ENCODE measurements at regions not wholly inside any gene's neighbourhood (a gene's known extent, or its start where the extent isn't known, plus 50 kb on each side); places are given as distances from the start of the nearest gene placed in this dataset.

- peak; percentile 59 for DNase-seq (ENCODE audit: low read depth)
- no peak overlapping the region for H3K4me3 ChIP-seq (ENCODE audit: low read length)
- no peak for TF ChIP-seq CTCF (IDR thresholded peaks at IDR 0.05; ENCODE audit: insufficient read depth, low read depth, low read length, missing control alignments)
These were observed 74.1 kb downstream of the CRPPA start for GRCh38 chr7:16347066-16347826.

- TF ChIP-seq CTCF (IDR thresholded peaks at IDR 0.05; ENCODE audit: insufficient read depth, low read depth, low read length, missing control alignments): no peak
- peak; percentile 77 for DNase-seq (ENCODE audit: low read depth)
These were observed 75.1 kb downstream of the CRPPA start for GRCh38 chr7:16345979-16346958.

GRCh38 chr7:16344927-16345326 lies 76.4 kb downstream of the CRPPA start:
- no peak for DNase-seq (ENCODE audit: low read depth)

More at GRCh38 chr7:16345979-16346958, 75.1 kb downstream of the CRPPA start:
- H3K4me3 ChIP-seq (ENCODE audit: low read length): no peak overlapping the region

GRCh38 chr7:16343612-16344011 lies 77.7 kb downstream of the CRPPA start:
- no peak for TF ChIP-seq CTCF (IDR thresholded peaks at IDR 0.05; ENCODE audit: insufficient read depth, low read depth, low read length, missing control alignments)
- DNase-seq (ENCODE audit: low read depth): no peak
- H3K4me3 ChIP-seq (ENCODE audit: low read length): no peak overlapping the region

More at GRCh38 chr7:16344927-16345326, 76.4 kb downstream of the CRPPA start:
- no peak overlapping the region for H3K4me3 ChIP-seq (ENCODE audit: low read length)
- no peak for TF ChIP-seq CTCF (IDR thresholded peaks at IDR 0.05; ENCODE audit: insufficient read depth, low read depth, low read length, missing control alignments)

GRCh38 chr7:16338065-16338464 lies 83.3 kb downstream of the CRPPA start:
- no peak for DNase-seq (ENCODE audit: low read depth)
- TF ChIP-seq CTCF (IDR thresholded peaks at IDR 0.05; ENCODE audit: insufficient read depth, low read depth, low read length, missing control alignments): no peak

GRCh38 chr7:16326106-16326505 lies 95.2 kb downstream of the CRPPA start:
- no peak overlapping the region for H3K4me3 ChIP-seq (ENCODE audit: low read length)
- DNase-seq (ENCODE audit: low read depth): no peak
- no peak for TF ChIP-seq CTCF (IDR thresholded peaks at IDR 0.05; ENCODE audit: insufficient read depth, low read depth, low read length, missing control alignments)

More at GRCh38 chr7:16338065-16338464, 83.3 kb downstream of the CRPPA start:
- no peak overlapping the region for H3K4me3 ChIP-seq (ENCODE audit: low read length)
